ENCODE measurements at regions not wholly inside any gene's neighbourhood (a gene's known extent, or its start where the extent isn't known, plus 50 kb on each side); places are given as distances from the start of the nearest gene placed in this dataset.

- no peak for TF ChIP-seq CTCF (IDR thresholded peaks at IDR 0.05)
- TF ChIP-seq POLR2A (IDR thresholded peaks at IDR 0.05): no peak
These were observed 223.3 kb upstream of the KCNJ16 start for GRCh38 chr17:69851736-69852135.

Measured in upper lobe of left lung (tissue), 4 donors.